Astrocyte (in vitro differentiated cells and primary cell): ENCODE measurements at regions not wholly inside any gene's neighbourhood (a gene's known extent, or its start where the extent isn't known, plus 50 kb on each side); places are given as distances from the start of the nearest gene placed in this dataset.

Experiments
- CTCF ChIP-seq: IDR thresholded peaks from 2 replicates; pipeline ENCODE4 v1.5.1; 2011; ENCODE audit warnings: low read depth, mild to moderate bottlenecking, inconsistent platforms, low read length, moderate library complexity; ENCODE audit not compliant: insufficient read depth
- EZH2 ChIP-seq: IDR thresholded peaks from 2 replicates; pipeline ENCODE4 v1.6.1; 2012; ENCODE audit warnings: mild to moderate bottlenecking, low read length, inconsistent platforms; ENCODE audit not compliant: insufficient read depth

DNA sequence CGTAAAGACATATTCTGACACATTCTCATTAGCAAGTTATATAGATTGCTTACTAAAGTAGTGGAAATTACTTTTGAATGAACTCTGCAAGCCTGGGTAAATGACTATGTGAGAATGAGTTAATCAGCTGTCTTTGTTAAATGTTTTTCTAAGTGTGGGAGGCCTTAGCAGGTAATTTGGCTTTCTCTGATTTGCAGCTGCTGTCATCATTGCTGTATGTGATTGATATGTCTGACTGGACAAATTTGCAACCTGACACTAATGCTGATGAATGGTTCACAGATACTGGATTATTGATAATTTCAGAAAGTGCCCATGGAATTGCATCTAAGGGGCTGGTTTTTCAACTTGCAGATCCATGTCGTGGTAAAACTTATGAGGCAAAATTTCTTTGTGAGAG, 372.2 kb upstream of the SGO1 start:
- TF ChIP-seq CTCF: no peak
- TF ChIP-seq EZH2: no peak
